GM12873 (cell line): ENCODE measurements at regions not wholly inside any gene's neighbourhood (a gene's known extent, or its start where the extent isn't known, plus 50 kb on each side); places are given as distances from the start of the nearest gene placed in this dataset.

Experiments used
- TF ChIP-seq, protein P1 (sequence below): IDR thresholded peaks from 2 replicates; pipeline ENCODE4 v1.5.1; 2012; ENCODE audit warnings: low read depth, mild to moderate bottlenecking, moderate library complexity, low read length, control low read depth; ENCODE audit not compliant: insufficient read depth; ENCODE audit errors: missing control alignments

DNA sequence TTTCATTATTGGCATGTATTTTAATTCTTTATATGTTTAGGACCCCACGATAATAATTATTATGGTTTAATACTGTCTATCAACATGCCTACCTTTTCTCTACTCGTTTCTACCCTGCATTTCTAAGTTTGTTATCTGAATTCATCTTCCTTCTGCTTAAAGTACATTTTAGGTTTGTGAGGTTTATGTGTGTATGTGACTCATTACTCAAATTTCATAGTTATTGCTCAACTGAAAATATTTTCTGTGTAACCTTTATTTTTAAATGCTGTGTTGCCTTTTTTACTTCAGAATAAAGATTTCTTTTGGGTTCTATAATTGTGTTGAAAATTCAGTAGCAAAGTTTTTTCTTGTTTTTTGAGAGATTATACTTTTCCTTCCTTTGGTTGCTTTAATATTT lies 933.9 kb upstream of the LRRTM1 start:
- TF ChIP-seq, protein P1, sequence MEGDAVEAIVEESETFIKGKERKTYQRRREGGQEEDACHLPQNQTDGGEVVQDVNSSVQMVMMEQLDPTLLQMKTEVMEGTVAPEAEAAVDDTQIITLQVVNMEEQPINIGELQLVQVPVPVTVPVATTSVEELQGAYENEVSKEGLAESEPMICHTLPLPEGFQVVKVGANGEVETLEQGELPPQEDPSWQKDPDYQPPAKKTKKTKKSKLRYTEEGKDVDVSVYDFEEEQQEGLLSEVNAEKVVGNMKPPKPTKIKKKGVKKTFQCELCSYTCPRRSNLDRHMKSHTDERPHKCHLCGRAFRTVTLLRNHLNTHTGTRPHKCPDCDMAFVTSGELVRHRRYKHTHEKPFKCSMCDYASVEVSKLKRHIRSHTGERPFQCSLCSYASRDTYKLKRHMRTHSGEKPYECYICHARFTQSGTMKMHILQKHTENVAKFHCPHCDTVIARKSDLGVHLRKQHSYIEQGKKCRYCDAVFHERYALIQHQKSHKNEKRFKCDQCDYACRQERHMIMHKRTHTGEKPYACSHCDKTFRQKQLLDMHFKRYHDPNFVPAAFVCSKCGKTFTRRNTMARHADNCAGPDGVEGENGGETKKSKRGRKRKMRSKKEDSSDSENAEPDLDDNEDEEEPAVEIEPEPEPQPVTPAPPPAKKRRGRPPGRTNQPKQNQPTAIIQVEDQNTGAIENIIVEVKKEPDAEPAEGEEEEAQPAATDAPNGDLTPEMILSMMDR, result no peak

DNA sequence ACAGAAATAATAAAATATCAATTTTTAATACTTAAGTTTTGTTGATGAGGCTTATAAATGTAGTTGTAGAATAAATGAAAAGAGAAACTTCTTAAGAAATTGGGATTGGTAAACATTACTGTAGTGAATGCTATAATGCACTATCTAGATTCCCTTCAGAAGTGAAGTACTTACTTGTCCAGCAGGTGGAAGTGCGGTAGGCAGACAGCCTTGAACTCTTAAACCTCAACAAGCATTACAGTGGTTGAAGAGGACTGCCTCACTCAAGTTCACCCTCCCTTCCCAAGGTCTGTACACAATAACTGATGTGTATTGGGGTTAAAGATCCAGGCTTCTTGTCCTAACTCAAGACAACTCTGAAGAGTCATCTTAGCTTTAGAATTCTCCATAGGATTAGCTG lies 931.0 kb upstream of the LRRTM1 start:
- TF ChIP-seq, protein P1, result no peak

DNA sequence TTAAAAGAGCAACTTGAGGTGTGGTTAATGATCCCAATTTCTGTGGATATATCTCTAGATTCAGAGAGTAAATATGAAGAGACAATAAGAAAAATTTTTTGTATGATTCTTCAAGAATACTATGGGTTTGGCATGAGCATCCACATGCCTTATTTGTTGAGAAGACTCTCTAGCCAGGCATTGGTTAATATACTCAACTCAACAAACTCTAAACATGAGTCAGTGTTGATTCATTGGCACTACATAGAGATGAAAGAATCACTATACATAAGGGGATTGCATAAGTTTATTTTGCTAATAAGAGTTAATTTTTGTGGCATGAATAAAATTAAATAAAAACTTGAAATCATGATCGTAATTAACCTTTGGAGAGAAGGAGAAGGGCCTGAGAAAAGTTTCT lies 930.2 kb upstream of the LRRTM1 start:
- TF ChIP-seq, protein P1, result no peak

DNA sequence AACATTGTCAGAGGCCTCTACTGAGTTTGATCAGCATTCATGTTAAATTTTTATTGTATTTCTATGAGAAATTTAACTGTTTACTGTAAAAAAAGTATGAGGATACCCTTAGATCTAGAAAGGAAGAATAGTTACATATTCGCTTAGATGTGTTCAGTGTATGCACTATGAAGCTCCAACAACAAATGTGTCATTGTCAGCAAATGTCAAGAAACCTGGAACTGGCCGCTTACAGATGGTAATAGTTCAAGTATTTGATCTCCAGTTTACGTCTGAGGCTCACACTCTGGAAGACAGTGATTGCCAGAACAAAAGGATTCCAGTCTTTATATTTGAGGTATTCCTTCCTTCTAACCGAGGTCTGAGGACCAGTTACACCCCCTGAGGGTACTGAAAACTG lies 921.2 kb upstream of the LRRTM1 start:
- TF ChIP-seq, protein P1, result no peak

DNA sequence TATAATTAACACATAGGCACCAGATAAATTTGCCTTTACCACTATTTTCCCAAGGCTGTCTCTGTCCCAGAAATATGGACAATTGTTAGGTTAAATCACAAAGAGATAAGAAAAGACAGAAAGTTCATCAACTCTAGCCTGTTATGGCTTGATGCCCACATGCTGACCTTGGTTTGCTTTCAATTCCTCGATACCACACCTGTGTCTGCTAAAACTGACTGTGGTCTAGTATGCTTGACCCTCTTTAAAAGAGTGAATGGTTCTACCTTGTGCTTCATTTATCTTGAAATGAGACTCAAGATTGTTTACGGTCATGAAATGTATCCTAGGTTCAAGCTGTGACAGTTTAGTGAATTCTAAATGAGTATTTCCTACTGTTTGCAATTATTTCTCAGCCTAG lies 909.0 kb upstream of the LRRTM1 start:
- TF ChIP-seq, protein P1, result no peak

DNA sequence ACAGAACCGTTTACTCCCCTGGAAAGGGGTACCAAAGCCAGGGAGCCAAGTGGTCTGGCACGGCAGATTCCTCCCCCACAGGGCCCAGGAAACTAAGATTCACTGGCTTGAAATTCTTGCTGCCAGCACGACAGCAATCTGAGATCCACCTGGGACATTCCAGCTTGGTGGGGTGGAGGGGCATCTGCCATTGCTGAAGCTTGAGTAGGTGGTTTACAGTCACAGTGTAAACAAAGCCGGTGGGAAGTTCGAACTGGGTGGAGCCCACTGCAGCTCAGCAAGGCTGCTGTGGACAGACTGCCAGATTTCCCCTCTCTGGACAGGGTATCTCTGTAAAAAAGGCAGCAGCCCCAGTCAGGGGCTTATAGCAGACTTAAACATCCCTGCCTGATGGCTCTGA lies 901.7 kb upstream of the LRRTM1 start:
- TF ChIP-seq, protein P1, result no peak

DNA sequence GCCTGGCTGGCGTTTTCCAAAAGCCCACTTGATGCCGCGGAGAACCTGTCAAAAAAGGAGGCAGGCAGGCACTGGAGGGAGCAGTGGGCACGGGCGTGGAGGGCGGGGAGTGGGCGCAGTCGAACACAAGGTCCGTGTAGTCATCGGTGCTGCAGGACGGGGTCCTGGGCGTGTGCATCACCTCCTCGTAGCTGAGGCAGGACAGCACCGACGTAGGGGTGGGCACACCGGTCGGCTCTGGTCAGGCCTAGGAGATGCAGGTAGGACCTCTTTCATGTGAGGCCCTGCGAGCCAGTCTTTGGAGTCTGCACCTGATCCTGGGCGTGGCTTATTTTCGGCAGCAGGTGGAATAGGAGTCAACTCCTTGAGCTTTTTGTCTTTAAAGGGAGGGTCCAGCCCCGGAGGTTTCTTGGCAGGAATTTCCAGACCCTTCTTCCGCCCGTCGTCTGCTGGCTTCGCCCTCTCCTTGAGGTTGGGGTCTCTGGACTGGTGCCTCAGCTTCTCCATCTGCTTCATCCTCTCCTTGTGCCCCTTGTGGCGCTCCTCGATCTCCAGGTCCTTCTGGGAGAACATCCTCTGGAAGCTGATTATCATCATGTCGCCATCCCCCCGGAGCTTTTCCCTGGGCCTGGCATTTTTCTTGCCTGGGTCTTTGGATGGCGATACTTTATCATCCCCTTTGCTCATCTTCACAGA lies 892.5 kb upstream of the LRRTM1 start:
- TF ChIP-seq, protein P1, result no peak
